ENCODE measurements at regions not wholly inside any gene's neighbourhood (a gene's known extent, or its start where the extent isn't known, plus 50 kb on each side); places are given as distances from the start of the nearest gene placed in this dataset.
"Not testable (repeated sequence)": the region's sequence is repeated elsewhere in the genome, so short reads cannot be mapped to it uniquely, and the experiment has no call there.

GRCh38 chr5:113742176-113742575 is 228.7 kb downstream of the YTHDC2 start:
- H3K36me3 ChIP-seq: no peaks in the 10 kb centered on the region
- H3K27ac ChIP-seq: no peak overlapping the region
- no peaks in the 10 kb centered on the region for H3K9me3 ChIP-seq
- no peak for DNase-seq
- no peak for TF ChIP-seq POLR2A (IDR thresholded peaks at IDR 0.05)
- TF ChIP-seq CTCF (IDR thresholded peaks at IDR 0.05 in 8 of 11, conservative IDR thresholded peaks at IDR 0.05 in 3 of 11): no peak
- no peak for TF ChIP-seq POLR2AphosphoS5 (IDR thresholded peaks at IDR 0.05)
- no peaks in the 10 kb centered on the region for H3K4me1 ChIP-seq
- intact Hi-C loops (cut with DNase I; ENCODE audit: low total_unique reads): no loop called here
- WGBS, 5 donors: 61 to 78% (median 69%) methylated on average over 4 of the region's 4 CpGs
- H3K27me3 ChIP-seq (replicated peaks in 1 of 7): no peaks in the 10 kb centered on the region
- H3K4me3 ChIP-seq: no peak overlapping the region

- Histone ChIP-seq H3K36me3 (no peaks in the 10 kb centered on the region), H3K27ac (no peak overlapping the region), H3K4me1 (no peaks in the 10 kb centered on the region), H3K27me3 (replicated peaks in 1 of 7) (no peaks in the 10 kb centered on the region), H3K9me3 (no peaks in the 10 kb centered on the region), H3K4me3 (no peak overlapping the region)
- 0 to 23% (median 2%) methylated on average over 1 of the region's 1 CpG for WGBS, 5 donors
- intact Hi-C loops (cut with DNase I; ENCODE audit: low total_unique reads): no loop called here
- TF ChIP-seq CTCF (IDR thresholded peaks at IDR 0.05 in 8 of 11, conservative IDR thresholded peaks at IDR 0.05 in 3 of 11) (no peak), POLR2AphosphoS5 (IDR thresholded peaks at IDR 0.05) (no peak), POLR2A (IDR thresholded peaks at IDR 0.05) (no peak)
- no peak for DNase-seq
These were observed 229.1 kb downstream of the YTHDC2 start for GRCh38 chr5:113742639-113743038.

GRCh38 chr5:113748403-113748802 is 234.9 kb downstream of the YTHDC2 start:
- TF ChIP-seq CTCF (IDR thresholded peaks at IDR 0.05 in 8 of 11, conservative IDR thresholded peaks at IDR 0.05 in 3 of 11): no peak
- TF ChIP-seq POLR2AphosphoS5 (IDR thresholded peaks at IDR 0.05): no peak
- TF ChIP-seq POLR2A (IDR thresholded peaks at IDR 0.05): no peak
- Histone ChIP-seq H3K36me3 (no peaks in the 10 kb centered on the region), H3K4me3 (no peak overlapping the region), H3K27me3 (replicated peaks in 1 of 7) (no peaks in the 10 kb centered on the region), H3K4me1 (no peaks in the 10 kb centered on the region), H3K9me3 (no peaks in the 10 kb centered on the region), H3K27ac (no peak overlapping the region)
- DNase-seq: no peak
- 58 to 66% (median 62%) methylated on average over 2 of the region's 2 CpGs for WGBS, 5 donors
- intact Hi-C loops (cut with DNase I; ENCODE audit: low total_unique reads): no loop called here

GRCh38 chr5:113749334-113749733 is 235.8 kb downstream of the YTHDC2 start:
- H3K4me3 ChIP-seq: no peak overlapping the region
- no peaks in the 10 kb centered on the region for H3K27me3 ChIP-seq (replicated peaks in 1 of 7)
- H3K4me1 ChIP-seq: no peaks in the 10 kb centered on the region
- no peaks in the 10 kb centered on the region for H3K9me3 ChIP-seq
- TF ChIP-seq POLR2AphosphoS5 (IDR thresholded peaks at IDR 0.05) (no peak), POLR2A (IDR thresholded peaks at IDR 0.05) (no peak)
- no peak overlapping the region for H3K27ac ChIP-seq
- DNase-seq: no peak
- 84 to 88% (median 85%) methylated on average over 1 of the region's 1 CpG for WGBS, 5 donors
- intact Hi-C loops (cut with DNase I; ENCODE audit: low total_unique reads): no loop called here
- no peaks in the 10 kb centered on the region for H3K36me3 ChIP-seq

- DNase-seq: not testable (repeated sequence)
These were observed 239.7 kb downstream of the YTHDC2 start for GRCh38 chr5:113753182-113753581.

More at GRCh38 chr5:113753182-113753581, 239.7 kb downstream of the YTHDC2 start:
- H3K27ac ChIP-seq; intact Hi-C loops (cut with DNase I; ENCODE audit: low total_unique reads); H3K4me1 ChIP-seq; H3K36me3 ChIP-seq; H3K27me3 ChIP-seq (replicated peaks in 1 of 7); H3K4me3 ChIP-seq; H3K9me3 ChIP-seq: not testable (repeated sequence)
- WGBS, 5 donors: 84 to 96% (median 88%) methylated on average over 5 to 20 of the region's 20 CpGs; no CpG with 5 or more reads in 1 of the 5 donors
